ENCODE measurements at regions not wholly inside any gene's neighbourhood (a gene's known extent, or its start where the extent isn't known, plus 50 kb on each side); places are given as distances from the start of the nearest gene placed in this dataset.
"Not testable (repeated sequence)": the region's sequence is repeated elsewhere in the genome, so short reads cannot be mapped to it uniquely, and the experiment has no call there.

DNA sequence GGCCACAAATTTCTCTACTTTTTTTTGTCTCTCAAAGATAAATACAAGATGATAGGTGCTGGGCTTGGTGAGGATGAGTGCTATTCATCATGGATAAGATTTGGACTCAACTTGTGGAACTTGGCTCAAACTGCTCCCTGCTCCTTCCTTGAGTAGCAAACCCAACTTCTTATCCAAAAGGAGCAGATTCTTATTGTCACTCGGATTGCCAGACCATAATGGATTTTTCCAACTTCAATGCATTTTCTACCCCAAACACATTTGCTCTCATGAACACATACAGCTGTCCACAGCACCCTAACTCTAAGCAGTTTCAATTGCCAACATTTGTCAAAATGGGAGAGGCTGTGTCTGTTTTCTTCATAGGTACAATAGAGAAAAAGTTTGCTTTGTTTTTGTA, 99.5 kb upstream of the APCDD1 start:
- CTCF ChIA-PET: no interaction called here

GRCh38 chr18:10356999-10357398, 97.4 kb upstream of the APCDD1 start:
- H3K27ac ChIP-seq (ENCODE audit: extremely low read depth, low read depth, low read length); H3K36me3 ChIP-seq (ENCODE audit: control insufficient read depth in 2 of 2, insufficient read depth in 1 of 2, low read length in 2 of 2); H3K4me3 ChIP-seq (ENCODE audit: low read depth, low read length); CTCF ChIA-PET; H3K4me1 ChIP-seq (ENCODE audit: control insufficient read depth, insufficient read depth, low read length); POLR2A ChIA-PET; H3K9me3 ChIP-seq (ENCODE audit: control insufficient read depth, insufficient read depth, low read depth, low read length): not testable (repeated sequence)

More for the DNA sequence above, 99.5 kb upstream of the APCDD1 start:
- no peaks in the 10 kb centered on the region for H3K36me3 ChIP-seq (ENCODE audit: control insufficient read depth in 2 of 2, insufficient read depth in 1 of 2, low read length in 2 of 2)
- H3K4me1 ChIP-seq (ENCODE audit: control insufficient read depth, insufficient read depth, low read length): no peaks in the 10 kb centered on the region
- POLR2A ChIA-PET: no interaction called here
- TF ChIP-seq, protein P1, sequence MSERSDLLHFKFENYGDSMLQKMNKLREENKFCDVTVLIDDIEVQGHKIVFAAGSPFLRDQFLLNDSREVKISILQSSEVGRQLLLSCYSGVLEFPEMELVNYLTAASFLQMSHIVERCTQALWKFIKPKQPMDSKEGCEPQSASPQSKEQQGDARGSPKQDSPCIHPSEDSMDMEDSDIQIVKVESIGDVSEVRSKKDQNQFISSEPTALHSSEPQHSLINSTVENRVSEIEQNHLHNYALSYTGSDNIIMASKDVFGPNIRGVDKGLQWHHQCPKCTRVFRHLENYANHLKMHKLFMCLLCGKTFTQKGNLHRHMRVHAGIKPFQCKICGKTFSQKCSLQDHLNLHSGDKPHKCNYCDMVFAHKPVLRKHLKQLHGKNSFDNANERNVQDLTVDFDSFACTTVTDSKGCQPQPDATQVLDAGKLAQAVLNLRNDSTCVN (tag by site-specific recombination; optimal IDR thresholded peaks at IDR 0.05): no peak
- TF ChIP-seq ZNF354C (tag by site-specific recombination; IDR thresholded peaks at IDR 0.05; ENCODE audit: borderline replicate concordance, low read depth) (no peak), ZNF830 (tag by site-specific recombination; IDR thresholded peaks at IDR 0.05; ENCODE audit: low read depth) (no peak), KLF17 (tag by site-specific recombination; IDR thresholded peaks at IDR 0.05) (no peak), ZNF426 (tag by site-specific recombination; IDR thresholded peaks at IDR 0.05) (no peak), ZNF449 (tag by site-specific recombination; IDR thresholded peaks at IDR 0.05) (no peak), ZNF211 (tag by site-specific recombination; IDR thresholded peaks at IDR 0.05; ENCODE audit: low read depth) (no peak)
- TF ChIP-seq, protein P2, sequence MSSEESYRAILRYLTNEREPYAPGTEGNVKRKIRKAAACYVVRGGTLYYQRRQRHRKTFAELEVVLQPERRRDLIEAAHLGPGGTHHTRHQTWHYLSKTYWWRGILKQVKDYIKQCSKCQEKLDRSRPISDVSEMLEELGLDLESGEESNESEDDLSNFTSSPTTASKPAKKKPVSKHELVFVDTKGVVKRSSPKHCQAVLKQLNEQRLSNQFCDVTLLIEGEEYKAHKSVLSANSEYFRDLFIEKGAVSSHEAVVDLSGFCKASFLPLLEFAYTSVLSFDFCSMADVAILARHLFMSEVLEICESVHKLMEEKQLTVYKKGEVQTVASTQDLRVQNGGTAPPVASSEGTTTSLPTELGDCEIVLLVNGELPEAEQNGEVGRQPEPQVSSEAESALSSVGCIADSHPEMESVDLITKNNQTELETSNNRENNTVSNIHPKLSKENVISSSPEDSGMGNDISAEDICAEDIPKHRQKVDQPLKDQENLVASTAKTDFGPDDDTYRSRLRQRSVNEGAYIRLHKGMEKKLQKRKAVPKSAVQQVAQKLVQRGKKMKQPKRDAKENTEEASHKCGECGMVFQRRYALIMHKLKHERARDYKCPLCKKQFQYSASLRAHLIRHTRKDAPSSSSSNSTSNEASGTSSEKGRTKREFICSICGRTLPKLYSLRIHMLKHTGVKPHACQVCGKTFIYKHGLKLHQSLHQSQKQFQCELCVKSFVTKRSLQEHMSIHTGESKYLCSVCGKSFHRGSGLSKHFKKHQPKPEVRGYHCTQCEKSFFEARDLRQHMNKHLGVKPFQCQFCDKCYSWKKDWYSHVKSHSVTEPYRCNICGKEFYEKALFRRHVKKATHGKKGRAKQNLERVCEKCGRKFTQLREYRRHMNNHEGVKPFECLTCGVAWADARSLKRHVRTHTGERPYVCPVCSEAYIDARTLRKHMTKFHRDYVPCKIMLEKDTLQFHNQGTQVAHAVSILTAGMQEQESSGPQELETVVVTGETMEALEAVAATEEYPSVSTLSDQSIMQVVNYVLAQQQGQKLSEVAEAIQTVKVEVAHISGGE (tag by site-specific recombination; conservative IDR thresholded peaks at IDR 0.05; ENCODE audit: low read depth): no peak
- H3K4me3 ChIP-seq (ENCODE audit: low read depth, low read length): no peak overlapping the region
- no peak overlapping the region for H3K27ac ChIP-seq (ENCODE audit: extremely low read depth, low read depth, low read length)
- H3K9me3 ChIP-seq (ENCODE audit: control insufficient read depth, insufficient read depth, low read depth, low read length): no peaks in the 10 kb centered on the region

- Histone ChIP-seq H3K9me3 (ENCODE audit: control insufficient read depth, insufficient read depth, low read depth, low read length) (no peaks in the 10 kb centered on the region), H3K27ac (ENCODE audit: extremely low read depth, low read depth, low read length) (no peak overlapping the region), H3K4me1 (ENCODE audit: control insufficient read depth, insufficient read depth, low read length) (no peaks in the 10 kb centered on the region), H3K36me3 (ENCODE audit: control insufficient read depth in 2 of 2, insufficient read depth in 1 of 2, low read length in 2 of 2) (no peaks in the 10 kb centered on the region), H3K4me3 (ENCODE audit: low read depth, low read length) (no peak overlapping the region)
- ChIA-PET POLR2A (no interaction called here), CTCF (interaction anchor here (0.7 kb wide), 1 partner anchor 208 kb away, joined by 3 read pairs; no protein-coding TSS in a partner anchor)
- TF ChIP-seq ZNF623 (tag by site-specific recombination; IDR thresholded peaks at IDR 0.05) (no peak), ZNF112 (tag by site-specific recombination; IDR thresholded peaks at IDR 0.05) (no peak)
Observed at GRCh38 chr18:10361660-10362059, 92.8 kb upstream of the APCDD1 start.

DNA sequence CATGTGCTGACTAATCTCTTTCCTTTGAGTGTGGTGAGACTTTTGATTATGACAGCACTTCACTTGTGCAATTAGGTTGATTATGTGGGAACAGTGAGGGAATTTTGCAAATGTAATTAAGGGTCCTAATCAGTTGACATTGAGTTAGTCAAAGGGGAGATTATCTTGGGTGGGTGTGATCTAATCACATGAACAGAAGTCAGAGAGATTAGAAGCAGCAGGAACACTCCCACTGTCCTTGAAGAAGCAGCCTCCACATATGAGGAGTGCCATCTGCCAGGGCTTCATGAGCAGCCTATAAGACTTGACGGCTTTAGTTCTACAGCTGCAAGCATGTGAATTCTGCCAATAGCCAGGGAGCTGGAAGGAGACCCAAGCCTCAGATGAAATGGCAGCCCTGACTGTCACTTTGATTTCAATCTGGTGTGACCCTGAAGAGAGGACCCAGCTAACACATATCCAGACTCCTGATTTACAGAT, 89.4 kb upstream of the APCDD1 start:
- Histone ChIP-seq H3K9me3 (ENCODE audit: control insufficient read depth, insufficient read depth, low read depth, low read length) (no peaks in the 10 kb centered on the region), H3K36me3 (ENCODE audit: control insufficient read depth in 2 of 2, insufficient read depth in 1 of 2, low read length in 2 of 2) (no peaks in the 10 kb centered on the region), H3K4me1 (ENCODE audit: control insufficient read depth, insufficient read depth, low read length) (no peaks in the 10 kb centered on the region), H3K4me3 (ENCODE audit: low read depth, low read length) (no peak overlapping the region), H3K27ac (ENCODE audit: extremely low read depth, low read depth, low read length) (no peak overlapping the region)
- CTCF ChIA-PET: no interaction called here
- POLR2A ChIA-PET: no interaction called here
- TF ChIP-seq ZFHX2 (tag by site-specific recombination; conservative IDR thresholded peaks at IDR 0.05) (no peak), ZNF274 (IDR thresholded peaks at IDR 0.05; ENCODE audit: low read length) (no peak), ZNF274 (tag by site-specific recombination; IDR thresholded peaks at IDR 0.05; ENCODE audit: borderline replicate concordance) (no peak), ZNF214 (tag by site-specific recombination; IDR thresholded peaks at IDR 0.05; ENCODE audit: borderline replicate concordance) (no peak), ZBTB48 (tag by site-specific recombination; IDR thresholded peaks at IDR 0.05) (no peak), BCL11A (tag by site-specific recombination; IDR thresholded peaks at IDR 0.05; ENCODE audit: low read depth) (no peak), ZNF514 (tag by site-specific recombination; IDR thresholded peaks at IDR 0.05) (no peak), KLF9 (tag by site-specific recombination; IDR thresholded peaks at IDR 0.05; ENCODE audit: low read depth) (no peak)
- TF ChIP-seq, protein P3, sequence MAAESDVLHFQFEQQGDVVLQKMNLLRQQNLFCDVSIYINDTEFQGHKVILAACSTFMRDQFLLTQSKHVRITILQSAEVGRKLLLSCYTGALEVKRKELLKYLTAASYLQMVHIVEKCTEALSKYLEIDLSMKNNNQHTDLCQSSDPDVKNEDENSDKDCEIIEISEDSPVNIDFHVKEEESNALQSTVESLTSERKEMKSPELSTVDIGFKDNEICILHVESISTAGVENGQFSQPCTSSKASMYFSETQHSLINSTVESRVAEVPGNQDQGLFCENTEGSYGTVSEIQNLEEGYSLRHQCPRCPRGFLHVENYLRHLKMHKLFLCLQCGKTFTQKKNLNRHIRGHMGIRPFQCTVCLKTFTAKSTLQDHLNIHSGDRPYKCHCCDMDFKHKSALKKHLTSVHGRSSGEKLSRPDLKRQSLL (tag by site-specific recombination; IDR thresholded peaks at IDR 0.05): no peak
